HG03571 (cell line): ENCODE measurements at regions not wholly inside any gene's neighbourhood (a gene's known extent, or its start where the extent isn't known, plus 50 kb on each side); places are given as distances from the start of the nearest gene placed in this dataset.

Experiments used
- ATAC-seq: cut with Tn5 transposase; IDR thresholded peaks from one replicate; pipeline ENCODE4 v1.9.1; 2021; ENCODE audit not compliant: unreplicated experiment

DNA sequence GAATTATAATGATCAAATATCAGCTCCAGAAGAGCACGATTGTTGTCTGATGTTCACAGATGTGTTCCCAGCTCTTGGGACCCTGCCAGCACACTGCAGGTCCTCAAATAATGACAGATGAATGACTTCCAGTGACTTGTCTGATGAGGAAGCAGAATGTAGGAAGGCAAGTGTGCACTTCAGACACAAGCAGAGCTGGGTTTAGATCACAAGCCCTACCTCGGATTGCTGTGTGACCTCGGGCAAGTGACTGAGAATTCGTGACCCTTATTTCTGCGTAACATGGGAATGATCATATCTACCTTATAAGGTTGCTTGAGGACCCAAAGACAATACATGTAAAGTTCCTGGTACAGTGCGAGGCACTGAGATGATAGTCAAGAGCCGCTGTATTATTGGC, 182.2 kb downstream of the ABCC12 start:
- ATAC-seq, result no peak

DNA sequence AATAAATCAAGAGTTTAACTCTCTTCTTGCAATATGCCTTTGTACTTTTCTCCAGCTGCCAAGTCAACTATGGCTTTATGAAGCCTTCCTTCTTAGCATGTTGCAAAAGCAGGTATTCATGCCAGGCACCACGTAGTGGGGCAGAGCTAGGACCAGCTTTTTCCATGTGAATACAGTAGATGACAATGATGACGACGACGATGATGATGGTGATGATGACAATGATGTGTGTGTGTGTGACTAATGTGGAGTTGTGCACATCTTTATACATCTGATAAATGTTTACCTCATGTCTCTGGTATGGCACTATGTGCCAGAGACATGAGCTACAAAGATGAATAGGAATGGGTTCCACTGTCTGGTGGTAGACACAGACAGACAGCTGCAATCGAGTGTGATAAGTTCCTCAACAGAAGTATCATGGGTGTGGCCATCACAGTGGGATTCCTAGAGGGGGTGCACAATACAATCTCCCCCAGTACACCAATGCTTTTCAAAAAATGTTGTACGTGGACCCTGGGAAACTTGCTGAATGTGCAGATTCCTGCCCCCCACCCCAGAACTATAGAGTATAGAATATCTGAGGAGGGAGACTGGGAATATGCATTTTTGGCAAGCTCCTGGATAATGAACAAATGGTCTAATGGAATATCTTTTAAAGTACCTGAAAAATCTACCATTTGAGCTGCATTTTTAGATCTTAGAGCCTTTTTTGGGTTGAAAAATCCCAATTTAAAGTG, 183.4 kb downstream of the ABCC12 start:
- no peak for ATAC-seq

DNA sequence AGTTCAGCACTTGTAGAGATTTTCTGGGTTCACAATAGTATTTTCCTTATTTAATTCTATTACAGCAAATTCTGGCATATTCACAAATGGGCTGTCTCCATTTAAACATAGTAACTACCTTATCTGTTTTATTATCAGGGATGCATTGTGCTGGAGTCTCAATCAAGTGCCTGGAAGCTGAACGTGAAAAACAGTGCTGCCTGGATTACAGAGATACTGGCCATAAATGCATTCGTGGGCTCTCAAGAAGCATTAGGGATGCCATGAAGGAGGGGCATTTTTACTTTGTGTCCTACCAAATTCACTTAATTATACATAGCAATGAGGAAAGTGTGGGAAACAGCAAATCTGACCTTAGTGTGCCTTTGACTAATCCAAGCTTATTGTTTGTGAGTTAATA, 184.6 kb downstream of the ABCC12 start:
- ATAC-seq, result no peak

DNA sequence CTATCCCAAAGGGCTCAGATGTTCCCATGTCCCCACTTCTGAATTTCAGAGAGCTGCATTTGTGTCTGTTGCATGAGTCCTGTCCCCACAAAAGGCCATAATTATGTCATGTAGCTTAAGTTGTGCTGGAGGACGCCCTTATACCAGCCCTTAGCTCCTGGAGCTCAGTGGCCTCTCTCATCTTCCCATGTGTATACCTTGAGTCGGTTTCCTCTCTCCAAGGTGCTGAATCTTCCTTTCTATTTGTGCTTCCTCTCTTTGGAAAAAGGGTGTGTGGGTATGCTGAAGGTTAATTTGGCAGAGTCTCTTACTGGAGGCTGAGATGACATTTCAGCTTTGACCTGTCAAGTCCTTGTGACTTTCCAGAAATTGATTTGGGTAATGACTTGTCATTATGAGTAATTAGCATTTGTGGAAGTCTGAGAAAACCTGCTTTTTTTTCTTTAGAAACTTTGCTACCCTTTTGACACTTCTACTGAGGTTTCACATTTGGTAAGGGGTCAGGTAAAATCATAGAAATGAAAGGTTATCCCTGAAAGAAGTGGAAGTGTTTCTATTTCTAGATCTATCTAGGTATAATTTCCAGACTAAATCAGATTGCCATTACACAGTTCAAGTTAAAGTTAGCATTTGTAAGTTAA, 185.4 kb downstream of the ABCC12 start:
- ATAC-seq, result no peak

DNA sequence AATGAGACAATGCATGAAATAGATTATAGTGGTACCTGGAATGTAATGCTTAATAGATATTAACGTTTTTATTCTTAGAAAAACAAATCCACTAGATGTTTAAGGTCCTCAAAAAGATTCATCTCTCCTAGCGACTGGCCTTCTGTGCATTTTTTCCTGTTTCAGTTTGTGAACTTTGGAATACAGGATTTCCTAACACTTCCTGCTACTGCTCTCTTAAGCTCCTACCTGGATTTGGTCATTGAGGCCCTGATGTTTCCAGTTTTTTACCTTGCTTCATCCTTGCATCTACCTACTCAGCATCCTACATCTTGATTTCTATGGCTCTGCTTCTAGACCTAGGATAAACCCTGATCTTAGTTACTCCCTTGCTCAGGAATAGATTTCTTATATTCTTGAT, 188.4 kb downstream of the ABCC12 start:
- no peak for ATAC-seq

DNA sequence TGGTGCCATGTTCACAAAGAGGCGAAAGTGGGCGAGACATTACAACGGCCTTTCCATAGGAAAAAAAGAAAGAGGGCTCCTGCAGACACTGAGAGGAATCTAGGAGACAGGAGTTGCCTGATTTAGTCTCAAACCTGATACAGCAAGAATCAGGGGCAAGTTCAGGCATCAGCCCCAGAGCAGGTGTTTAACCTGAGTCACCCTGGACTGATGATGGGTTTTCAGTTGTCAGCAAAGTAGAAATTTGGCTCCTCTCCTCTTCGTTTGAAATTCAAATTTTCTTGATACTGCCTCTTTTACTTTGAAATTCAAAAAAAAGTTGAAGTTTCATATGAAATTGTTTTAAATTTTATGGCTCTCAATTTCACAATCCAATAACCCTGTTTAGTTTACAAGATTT, 189.5 kb downstream of the ABCC12 start:
- no peak for ATAC-seq

DNA sequence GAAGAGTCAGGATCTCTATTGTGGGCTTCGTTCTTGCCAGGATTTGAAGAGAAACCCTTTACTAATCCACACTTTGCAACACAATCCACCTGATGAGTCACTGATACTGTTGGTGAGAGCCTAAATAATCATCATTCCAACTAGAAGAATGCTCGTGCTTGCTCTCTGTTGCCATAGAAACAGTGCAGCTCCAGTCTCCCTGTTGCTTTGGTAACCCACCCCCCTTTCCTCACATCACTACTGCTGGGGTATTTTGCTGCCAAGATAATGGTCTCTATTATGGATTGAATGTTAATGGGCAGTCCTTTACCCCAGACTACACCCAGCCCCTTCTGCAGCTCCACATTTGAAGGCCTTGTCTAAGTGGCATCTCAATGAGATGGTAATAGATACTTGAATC, 190.4 kb downstream of the ABCC12 start:
- ATAC-seq, result no peak

DNA sequence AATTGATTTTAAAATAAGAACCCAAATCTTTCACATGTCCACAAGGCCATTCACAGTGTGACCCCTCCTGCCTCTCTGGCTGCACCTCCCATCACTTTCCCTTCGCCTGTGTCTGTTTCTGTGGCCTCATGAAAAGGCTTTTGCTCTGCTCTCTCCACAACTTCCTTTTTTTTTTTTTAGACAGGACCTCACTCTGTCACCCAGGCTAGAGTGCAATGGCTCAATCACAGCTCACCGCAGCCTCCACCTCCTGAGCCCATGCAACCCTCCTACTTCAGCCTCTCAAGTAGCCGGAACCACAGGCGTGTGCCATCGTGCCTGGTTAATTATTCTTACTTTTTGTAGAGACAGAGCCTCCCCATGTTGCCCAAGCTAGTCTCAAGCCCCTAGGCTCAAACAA, 197.1 kb downstream of the ABCC12 start:
- ATAC-seq, result no peak

DNA sequence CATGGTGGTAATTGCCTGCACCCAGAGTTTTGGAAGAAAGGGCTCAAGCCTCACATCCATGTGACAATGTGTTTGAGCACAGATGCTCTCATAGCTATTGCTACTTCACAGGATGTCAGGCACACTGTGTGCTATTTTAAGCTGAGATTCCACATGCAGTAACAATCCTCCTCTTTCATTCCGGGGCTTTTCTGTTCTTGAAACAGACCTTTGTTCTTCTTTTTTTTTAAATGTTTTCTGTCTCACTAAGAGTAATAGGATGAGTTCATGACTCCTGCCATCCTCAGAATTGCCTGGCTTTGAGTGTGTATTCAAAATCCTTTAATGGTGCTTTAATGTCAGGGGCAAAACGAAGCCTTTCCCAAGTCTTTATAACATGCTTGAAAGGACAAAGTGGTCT, 198.9 kb downstream of the ABCC12 start:
- no peak for ATAC-seq

DNA sequence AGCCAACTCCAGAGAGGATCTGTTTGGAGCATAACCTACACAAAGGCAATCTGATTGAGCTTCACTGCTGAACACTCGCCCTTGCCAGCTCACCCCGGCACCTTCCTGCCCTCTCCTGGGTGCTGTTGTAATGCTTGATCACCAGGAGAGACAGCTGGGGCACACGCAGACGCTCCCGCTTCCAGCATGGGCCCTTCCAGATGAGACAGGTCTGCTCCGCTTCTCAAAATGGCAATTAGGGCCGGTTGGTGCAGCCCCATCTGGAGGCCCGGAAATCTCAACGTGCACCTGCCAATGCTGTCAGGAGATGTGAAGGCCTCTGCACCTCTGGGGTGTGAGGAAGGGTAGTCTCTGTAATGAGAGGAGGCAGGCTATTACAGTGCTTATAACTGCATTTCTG, 206.1 kb downstream of the ABCC12 start:
- ATAC-seq, result no peak

DNA sequence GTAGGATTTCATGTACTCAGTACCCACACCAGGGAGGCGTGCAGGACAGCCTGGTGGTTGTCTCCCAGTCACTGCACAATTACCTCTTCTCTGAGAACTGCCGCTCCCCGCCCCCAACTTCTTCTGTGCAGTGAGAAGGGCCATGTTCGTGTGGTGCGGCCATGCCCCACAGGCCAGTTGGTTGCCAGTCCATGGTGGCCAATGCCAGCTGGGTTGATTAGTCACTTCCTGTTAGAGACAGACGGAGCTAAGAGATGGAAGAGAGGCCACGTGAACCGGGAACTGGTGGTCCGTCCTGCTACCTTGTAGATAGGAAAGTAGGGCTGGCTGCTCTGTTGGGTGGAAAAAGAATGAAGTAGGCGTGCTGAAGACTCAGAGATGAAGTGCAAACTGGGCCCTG, 206.5 kb downstream of the ABCC12 start:
- ATAC-seq, result no peak

DNA sequence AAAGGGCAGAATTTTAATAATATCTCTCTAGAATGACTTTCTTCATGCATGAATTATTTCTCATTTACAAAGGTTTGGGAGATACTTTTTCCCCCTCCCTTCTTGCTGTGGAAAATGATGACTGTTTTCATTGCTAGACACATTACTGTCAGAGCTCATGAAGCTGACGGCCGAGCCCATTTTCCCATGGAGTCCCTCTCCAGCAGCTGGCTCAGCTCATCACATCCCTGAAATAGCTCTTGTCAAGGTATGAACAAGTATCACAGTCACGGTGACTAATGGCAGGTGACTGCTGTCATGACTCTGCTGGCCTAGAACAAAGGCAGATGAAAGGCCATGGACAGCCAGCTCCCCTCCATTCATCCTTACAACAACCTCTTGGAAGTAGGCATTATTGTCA, 208.1 kb downstream of the ABCC12 start:
- ATAC-seq, result no peak

DNA sequence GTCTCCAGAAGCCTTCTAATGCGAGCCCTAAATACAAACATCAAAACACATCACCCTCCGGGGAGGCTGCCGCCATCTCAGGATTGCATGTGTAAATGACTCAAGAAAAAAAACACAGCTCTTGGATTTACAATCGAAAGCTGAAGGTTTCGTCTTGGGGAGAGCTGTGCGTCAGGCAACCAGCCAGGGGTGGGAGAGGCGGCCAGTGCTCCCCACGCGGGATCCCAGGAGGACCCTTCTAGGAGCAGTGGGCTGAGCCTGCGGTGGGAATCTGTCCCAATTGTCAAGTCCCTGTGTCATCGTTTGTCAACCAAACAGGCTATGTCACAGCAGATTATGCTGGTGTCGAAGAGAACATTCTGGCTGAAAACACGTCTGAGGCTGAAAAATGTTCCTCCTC, 209.7 kb downstream of the ABCC12 start:
- no peak for ATAC-seq

DNA sequence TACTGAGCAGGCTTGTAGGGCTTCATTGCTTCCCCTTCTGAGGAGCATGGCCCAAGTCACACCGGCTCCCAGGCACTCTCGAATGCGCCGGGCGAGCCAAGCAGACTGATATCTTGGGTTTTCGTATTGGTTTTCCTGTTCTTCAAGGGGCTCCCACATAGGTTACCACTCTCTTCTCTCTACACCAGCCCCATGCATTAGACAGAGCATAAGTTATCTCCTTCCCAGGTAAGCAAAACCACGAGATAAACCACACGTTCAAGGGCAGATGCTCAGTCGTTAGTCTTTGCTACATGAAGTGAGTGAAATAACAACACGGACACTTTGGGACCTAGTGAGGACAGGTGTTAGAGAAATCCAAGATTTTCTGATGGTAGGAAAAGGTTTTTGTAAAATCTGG, 211.2 kb downstream of the ABCC12 start:
- ATAC-seq, result no peak

DNA sequence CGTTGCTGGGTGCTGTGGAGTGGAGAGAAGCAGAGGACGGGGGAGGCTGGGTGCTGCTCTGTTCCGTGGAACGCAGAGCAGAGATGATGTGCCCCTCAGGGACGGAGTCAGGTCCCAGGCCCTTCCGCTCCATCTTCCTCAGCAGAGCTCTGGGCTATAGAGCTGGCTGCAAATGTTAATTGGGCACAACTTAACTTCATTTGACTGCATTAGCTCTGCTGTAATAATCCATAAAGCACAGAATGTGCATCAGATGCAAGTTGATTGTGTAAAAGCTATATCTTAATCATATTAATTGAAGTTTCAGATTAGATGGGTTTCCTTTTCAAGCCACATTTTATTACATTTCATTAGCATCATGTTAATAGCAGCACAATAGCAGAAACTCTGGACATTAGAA, 212.6 kb downstream of the ABCC12 start:
- no peak for ATAC-seq

DNA sequence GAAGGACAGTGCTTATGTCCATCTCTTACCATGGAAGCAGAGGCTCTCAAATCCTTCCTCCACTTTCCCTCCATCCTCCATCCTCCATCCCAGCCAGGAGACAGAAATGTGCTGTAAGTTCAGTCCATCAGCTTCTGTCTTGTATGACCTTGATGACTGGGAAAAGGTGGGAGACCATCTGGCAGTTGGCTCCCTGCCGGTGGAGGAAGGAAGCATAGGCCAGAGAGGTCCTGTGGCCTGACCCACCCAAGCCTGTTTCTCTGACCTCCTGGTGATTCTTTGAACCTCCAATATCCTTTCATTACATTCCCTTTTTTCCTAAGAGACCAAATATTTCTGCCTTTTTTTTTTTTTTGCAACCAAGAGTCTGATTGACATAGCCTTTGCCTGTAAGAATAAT, 215.3 kb downstream of the ABCC12 start:
- no peak for ATAC-seq

DNA sequence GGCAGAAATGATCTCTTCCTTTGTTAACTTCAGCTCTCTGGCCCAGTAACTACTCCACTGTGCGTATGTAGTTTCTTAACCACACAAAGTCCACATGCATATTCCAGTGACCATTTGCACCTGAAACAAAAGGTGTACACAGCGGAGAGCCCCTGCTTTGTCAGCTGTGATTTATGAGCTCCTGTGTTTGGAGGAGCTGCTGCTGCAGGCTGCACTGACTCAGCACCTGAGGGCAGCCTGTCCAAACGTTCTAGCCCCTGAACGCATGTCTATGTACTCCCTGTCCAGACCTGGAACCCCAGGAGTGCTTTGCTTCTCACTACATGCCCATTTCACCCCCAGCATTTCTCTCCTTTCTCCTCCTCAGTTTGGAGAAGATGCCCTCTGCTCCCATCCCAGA, 216.1 kb downstream of the ABCC12 start:
- no peak for ATAC-seq

DNA sequence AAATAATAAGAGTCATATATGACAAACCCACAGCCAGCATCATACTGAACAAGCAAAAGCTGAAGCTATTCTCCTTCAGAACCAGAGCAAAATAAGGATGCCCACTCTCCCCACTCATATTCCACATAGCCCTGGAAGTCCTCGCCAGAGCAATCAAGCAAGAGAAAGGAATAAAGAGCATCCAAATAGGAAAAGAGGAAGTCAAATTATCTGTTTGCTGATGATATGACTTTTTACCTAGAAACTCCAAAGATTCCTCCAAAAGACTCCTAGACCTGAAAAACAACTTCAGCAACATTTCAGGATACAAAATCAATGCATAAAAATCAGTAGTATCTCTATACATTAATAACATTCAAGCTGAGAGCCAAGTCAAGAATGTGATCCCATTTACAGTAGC, 217.5 kb downstream of the ABCC12 start:
- no peak for ATAC-seq

DNA sequence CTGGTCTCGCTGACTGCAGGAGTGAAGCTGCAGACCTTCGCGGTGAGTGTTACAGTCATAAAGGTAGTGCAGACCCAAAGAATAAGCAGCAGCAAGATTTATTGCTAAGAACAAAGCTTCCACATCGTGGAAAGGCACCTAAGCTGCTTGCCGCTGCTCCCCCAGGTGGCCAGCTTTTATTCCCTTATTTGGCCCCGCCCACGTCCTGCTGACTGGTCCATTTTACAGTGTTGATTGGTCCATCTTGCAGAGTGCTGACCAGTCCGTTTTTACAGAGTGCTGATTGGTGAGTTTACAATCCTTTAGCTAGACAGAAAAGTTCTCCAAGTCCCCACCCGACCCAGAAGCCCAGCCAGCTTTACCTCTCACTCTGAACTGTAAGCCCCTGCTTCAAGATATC, 227.8 kb downstream of the ABCC12 start:
- no peak for ATAC-seq

DNA sequence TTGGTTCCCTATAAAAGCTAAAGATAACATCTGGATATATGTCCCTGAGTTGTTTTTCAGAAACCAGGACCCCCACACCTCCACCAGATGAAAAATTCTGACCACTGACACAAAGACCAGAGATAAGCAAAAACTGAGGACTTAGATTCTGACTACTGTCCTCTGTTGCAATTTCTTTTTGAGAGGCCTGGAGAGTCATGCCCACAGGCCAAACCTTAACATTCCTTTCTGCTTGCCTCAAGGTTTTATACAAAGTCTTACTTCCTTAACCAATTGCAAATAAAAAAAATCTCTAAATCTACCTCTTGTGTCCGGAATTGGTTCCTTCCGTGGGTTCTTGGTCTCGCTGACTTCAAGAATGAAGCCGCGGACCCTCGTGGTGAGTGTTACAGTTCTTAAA, 228.5 kb downstream of the ABCC12 start:
- ATAC-seq, result no peak

DNA sequence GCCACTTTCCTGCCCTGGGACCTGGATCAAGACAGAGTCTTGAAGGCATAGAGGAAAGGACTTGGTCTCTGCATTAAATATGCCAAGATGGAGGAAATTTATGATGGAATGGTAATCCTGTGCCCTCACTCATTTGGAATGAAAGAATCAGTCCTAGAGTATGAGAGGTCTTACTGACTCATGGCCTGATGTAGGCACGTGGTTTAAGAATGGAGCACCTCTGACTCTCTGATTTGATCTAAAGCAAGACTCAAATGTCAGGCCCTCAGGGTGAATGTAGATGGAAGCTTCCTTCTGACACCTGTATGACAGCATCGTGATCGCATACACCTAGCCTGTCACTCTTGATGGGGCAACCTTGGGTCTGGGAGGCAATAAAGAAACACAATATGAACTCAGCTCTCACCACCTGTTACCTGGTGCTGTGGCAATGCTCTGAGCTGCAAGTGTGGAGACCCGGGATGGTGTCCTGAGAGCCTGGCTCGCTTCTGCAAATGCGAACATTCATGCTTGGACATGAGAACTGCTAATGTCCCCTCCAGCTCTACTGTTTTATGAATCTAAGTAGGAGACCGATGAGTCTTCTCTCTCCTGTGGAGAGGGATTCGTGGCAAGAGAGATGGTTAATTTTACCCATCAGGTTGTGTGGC, 229.9 kb downstream of the ABCC12 start:
- no peak for ATAC-seq

DNA sequence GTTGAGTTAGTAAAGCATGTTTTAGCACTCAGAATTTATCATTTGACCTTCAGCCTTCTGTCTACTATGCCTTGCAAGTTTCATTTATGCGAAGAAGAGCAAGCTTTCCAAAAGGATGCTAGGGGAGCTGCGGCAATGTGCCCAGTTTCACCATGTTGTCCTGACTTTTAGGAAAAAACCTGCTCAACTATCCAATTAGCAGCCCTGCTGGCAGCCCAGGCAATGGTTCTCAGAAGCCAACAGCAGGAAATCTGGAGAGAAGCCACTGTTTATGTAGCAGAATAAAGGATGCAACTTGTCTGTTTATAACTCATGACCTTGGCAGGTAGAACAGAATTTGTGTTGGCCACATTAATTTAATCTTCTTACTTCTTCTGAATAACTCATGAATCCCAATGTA, 230.8 kb downstream of the ABCC12 start:
- ATAC-seq, result no peak

DNA sequence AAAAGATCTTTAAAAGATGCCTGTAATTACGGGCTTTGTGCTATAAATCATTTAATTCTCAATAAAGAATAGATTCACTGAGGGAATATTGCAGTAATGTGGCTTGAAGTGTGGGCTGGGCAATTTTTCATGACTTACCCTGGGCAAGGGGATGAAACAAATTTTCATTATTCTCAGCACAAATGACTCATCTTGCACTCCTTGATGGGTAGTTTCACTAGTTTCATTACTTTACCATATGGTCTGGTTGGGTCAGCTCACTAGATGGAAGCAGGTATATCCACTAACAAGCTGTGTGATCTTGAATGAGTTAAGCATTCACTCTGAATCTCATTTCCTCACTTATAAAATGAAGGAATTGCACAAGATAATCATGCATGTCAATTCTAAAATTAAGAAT, 234.3 kb downstream of the ABCC12 start:
- no peak for ATAC-seq
